ENCODE measurements at regions not wholly inside any gene's neighbourhood (a gene's known extent, or its start where the extent isn't known, plus 50 kb on each side); places are given as distances from the start of the nearest gene placed in this dataset.
A peak's percentile ranks its signal among the peaks of the same experiment; 100 is the strongest.

GRCh38 chr1:34684266-34684665, 70.6 kb upstream of the GJB5 start:
- DNase-seq (peak in 1 of 10 donors; percentile 0), ATAC-seq (peak; percentile 29 to 52)
- no peaks in the 10 kb centered on the region for H3K9me3 Mint-ChIP-seq
- H3K27me3 Mint-ChIP-seq: peaks cover under 1 to 10% (median 8%) of the 10 kb centered on the region in 5 donors
- H3K27ac Mint-ChIP-seq: peak overlapping the region in 3 of 10 donors; percentile 39 to 87 (median 66)
- no peaks in the 10 kb centered on the region for H3K36me3 Mint-ChIP-seq
- H3K4me3 Mint-ChIP-seq: peak overlapping the region in 4 of 10 donors; percentile 18 to 60 (median 36)
- H3K4me1 Mint-ChIP-seq: peaks cover 6 to 15% (median 10%) of the 10 kb centered on the region in 4 donors
- POLR2A ChIA-PET: no interaction called here

- H3K9me3 Mint-ChIP-seq: no peaks in the 10 kb centered on the region
- ATAC-seq (no peak), DNase-seq (no peak)
- H3K4me1 Mint-ChIP-seq: peaks cover 6 to 15% (median 10%) of the 10 kb centered on the region in 4 donors
- POLR2A ChIA-PET: no interaction called here
- H3K27ac Mint-ChIP-seq: no peak overlapping the region
- H3K36me3 Mint-ChIP-seq: no peaks in the 10 kb centered on the region
- peaks cover 3 to 16% (median 7%) of the 10 kb centered on the region in 5 donors for H3K27me3 Mint-ChIP-seq
- H3K4me3 Mint-ChIP-seq: no peak overlapping the region
Observed at GRCh38 chr1:34685225-34685624, 69.6 kb upstream of the GJB5 start.

- DNase-seq (no peak), ATAC-seq (no peak)
- Mint-ChIP-seq H3K4me1 (peaks cover 6 to 15% (median 10%) of the 10 kb centered on the region in 4 donors), H3K27ac (no peak overlapping the region), H3K9me3 (no peaks in the 10 kb centered on the region), H3K36me3 (no peaks in the 10 kb centered on the region), H3K27me3 (peaks cover 7 to 29% (median 15%) of the 10 kb centered on the region in 5 donors), H3K4me3 (no peak overlapping the region)
- POLR2A ChIA-PET: interaction anchor here (0.8 kb wide), 1 partner anchor 1982 kb away, joined by 3 read pairs; no protein-coding TSS in a partner anchor
Observed at GRCh38 chr1:34686531-34686930, 68.3 kb upstream of the GJB5 start.

- H3K27ac Mint-ChIP-seq: no peak overlapping the region
- H3K4me3 Mint-ChIP-seq: no peak overlapping the region
- no peaks in the 10 kb centered on the region for H3K36me3 Mint-ChIP-seq
- peaks cover 9 to 32% (median 17%) of the 10 kb centered on the region in 5 donors for H3K27me3 Mint-ChIP-seq
- POLR2A ChIA-PET: no interaction called here
- no peak for ATAC-seq
- DNase-seq: no peak
- no peaks in the 10 kb centered on the region for H3K9me3 Mint-ChIP-seq
- peaks cover 6 to 15% (median 10%) of the 10 kb centered on the region in 4 donors for H3K4me1 Mint-ChIP-seq
Observed at GRCh38 chr1:34688006-34688741, 66.7 kb upstream of the GJB5 start.

GRCh38 chr1:34690269-34690668, 64.6 kb upstream of the GJB5 start:
- DNase-seq: no peak
- H3K4me1 Mint-ChIP-seq: no peaks in the 10 kb centered on the region
- H3K36me3 Mint-ChIP-seq: no peaks in the 10 kb centered on the region
- H3K27me3 Mint-ChIP-seq: peaks cover 9 to 43% (median 21%) of the 10 kb centered on the region in 5 donors
- ATAC-seq: no peak
- POLR2A ChIA-PET: no interaction called here
- peaks cover 0 to 2% (median 0%) of the 10 kb centered on the region in 9 donors for H3K9me3 Mint-ChIP-seq
- H3K27ac Mint-ChIP-seq: no peak overlapping the region
- no peak overlapping the region for H3K4me3 Mint-ChIP-seq

- H3K27ac Mint-ChIP-seq: no peak overlapping the region
- H3K27me3 Mint-ChIP-seq: peaks cover 11 to 53% (median 21%) of the 10 kb centered on the region in 5 donors
- H3K9me3 Mint-ChIP-seq: peaks cover 0 to 2% (median 0%) of the 10 kb centered on the region in 9 donors
- DNase-seq: no peak
- H3K4me3 Mint-ChIP-seq: no peak overlapping the region
- POLR2A ChIA-PET: no interaction called here
- H3K36me3 Mint-ChIP-seq: no peaks in the 10 kb centered on the region
- no peaks in the 10 kb centered on the region for H3K4me1 Mint-ChIP-seq
- ATAC-seq: no peak
Observed at GRCh38 chr1:34693081-34693480, 61.8 kb upstream of the GJB5 start.

GRCh38 chr1:34694383-34694782, 60.5 kb upstream of the GJB5 start:
- POLR2A ChIA-PET: no interaction called here
- Mint-ChIP-seq H3K4me1 (peaks cover 0 to 2% (median 0%) of the 10 kb centered on the region in 4 donors), H3K4me3 (no peak overlapping the region), H3K9me3 (peaks cover 0 to 2% (median 0%) of the 10 kb centered on the region in 9 donors), H3K27me3 (peaks cover 11 to 54% (median 22%) of the 10 kb centered on the region in 5 donors), H3K27ac (no peak overlapping the region), H3K36me3 (no peaks in the 10 kb centered on the region)
- ATAC-seq (no peak), DNase-seq (no peak)

- Mint-ChIP-seq H3K36me3 (no peaks in the 10 kb centered on the region), H3K27me3 (peaks cover 8 to 43% (median 23%) of the 10 kb centered on the region in 5 donors), H3K4me3 (no peak overlapping the region), H3K9me3 (peaks cover 0 to 2% (median 0%) of the 10 kb centered on the region in 9 donors), H3K4me1 (peaks cover 0 to 2% (median 0%) of the 10 kb centered on the region in 4 donors), H3K27ac (no peak overlapping the region)
- POLR2A ChIA-PET: no interaction called here
- no peak for ATAC-seq
- DNase-seq: no peak
Observed at GRCh38 chr1:34695580-34695979, 59.3 kb upstream of the GJB5 start.

- ATAC-seq (no peak), DNase-seq (no peak)
- peaks cover 6 to 36% (median 18%) of the 10 kb centered on the region in 5 donors for H3K27me3 Mint-ChIP-seq
- H3K27ac Mint-ChIP-seq: no peak overlapping the region
- peaks cover 0 to 2% (median 0%) of the 10 kb centered on the region in 4 donors for H3K4me1 Mint-ChIP-seq
- POLR2A ChIA-PET: no interaction called here
- H3K9me3 Mint-ChIP-seq: peaks cover 0 to 2% (median 0%) of the 10 kb centered on the region in 9 donors
- no peaks in the 10 kb centered on the region for H3K36me3 Mint-ChIP-seq
- no peak overlapping the region for H3K4me3 Mint-ChIP-seq
Observed at GRCh38 chr1:34696230-34696629, 58.6 kb upstream of the GJB5 start.

- peaks cover 3 to 30% (median 17%) of the 10 kb centered on the region in 5 donors for H3K27me3 Mint-ChIP-seq
Observed at GRCh38 chr1:34696981-34697380, 57.9 kb upstream of the GJB5 start.

GRCh38 chr1:34697818-34698217, 57.0 kb upstream of the GJB5 start:
- H3K27me3 Mint-ChIP-seq: peaks cover 5 to 30% (median 17%) of the 10 kb centered on the region in 5 donors
- H3K4me1 Mint-ChIP-seq: peaks cover 0 to 2% (median 0%) of the 10 kb centered on the region in 4 donors
- H3K9me3 Mint-ChIP-seq: peaks cover 0 to 2% (median 0%) of the 10 kb centered on the region in 9 donors
- ATAC-seq (no peak), DNase-seq (no peak)
- no peak overlapping the region for H3K27ac Mint-ChIP-seq
- H3K36me3 Mint-ChIP-seq: no peaks in the 10 kb centered on the region
- POLR2A ChIA-PET: no interaction called here
- no peak overlapping the region for H3K4me3 Mint-ChIP-seq

More at GRCh38 chr1:34696981-34697380, 57.9 kb upstream of the GJB5 start:
- ATAC-seq (no peak), DNase-seq (no peak)
- Mint-ChIP-seq H3K36me3 (no peaks in the 10 kb centered on the region), H3K4me1 (peaks cover 0 to 2% (median 0%) of the 10 kb centered on the region in 4 donors), H3K4me3 (no peak overlapping the region), H3K9me3 (peaks cover 0 to 2% (median 0%) of the 10 kb centered on the region in 9 donors), H3K27ac (no peak overlapping the region)
- POLR2A ChIA-PET: no interaction called here

GRCh38 chr1:34701326-34702060, 53.4 kb upstream of the GJB5 start:
- Mint-ChIP-seq H3K4me1 (peaks cover 0 to 2% (median 0%) of the 10 kb centered on the region in 4 donors), H3K27ac (no peak overlapping the region), H3K27me3 (peaks cover 10 to 32% (median 17%) of the 10 kb centered on the region in 5 donors), H3K36me3 (no peaks in the 10 kb centered on the region), H3K4me3 (no peak overlapping the region), H3K9me3 (no peaks in the 10 kb centered on the region)
- POLR2A ChIA-PET: no interaction called here
- ATAC-seq (no peak), DNase-seq (no peak)
